HepG2 (cell line): ENCODE measurements at regions not wholly inside any gene's neighbourhood (a gene's known extent, or its start where the extent isn't known, plus 50 kb on each side); places are given as distances from the start of the nearest gene placed in this dataset.

ENCODE experiments used
- ATAC-seq: fragments of 200-7000 bp; cut with Tn5 transposase; 3 replicates; pipeline ENCODE4 v1.9.1; 2020; ENCODE audit warnings: mild to moderate bottlenecking, moderate library complexity
- BruUV-seq: library from RNA; stranded (reverse); fragments of 400-500 nt; replicated peaks from 2 replicates; lab custom pipeline; 2021; lab: Mats Ljungman, UMichigan
- CTCF ChIA-PET: fragments of 300-600 bp; formaldehyde crosslinking; extraction: SDS; loops from one replicate; lab custom pipeline; 2021; ENCODE audit warnings: low total read pairs, inconsistent platforms, low intra/inter-chr PET ratio; lab: Yijun Ruan, JAX
- POLR2A ChIA-PET: fragments of 350-600 bp; sonication (Branson Sonifier 250); formaldehyde crosslinking; loops from one replicate; lab custom pipeline; 2020; ENCODE audit warnings: antibody characterized with exemption, inconsistent platforms; lab: Yijun Ruan, JAX
- DNase-seq: peaks from one replicate; pipeline ENCODE4 v3.0.0-alpha.2; 2015; ENCODE audit warnings: low spot score
- FAIRE-seq: peaks from 3 replicates; lab custom pipeline; 2011; peaks lifted over from hg19 to GRCh38; lab: Jason Lieb, UNC
- H2AFZ ChIP-seq: one replicate; pipeline ENCODE4 v1.6.1; 2011; ENCODE audit warnings: low read length, inconsistent platforms
- H3K27ac ChIP-seq: fragments of 300-600 bp; 3 replicates; pipeline ENCODE4 v1.8.0; 2011; ENCODE audit warnings: mixed run types, mild to moderate bottlenecking, mixed read lengths, low read length, inconsistent platforms; ENCODE audit not compliant: insufficient read depth; ENCODE audit errors: extremely low read length
- H3K27me3 ChIP-seq, 2 experiments: fragments of 200-600 bp in 1 of 2; 2 replicates in 1 of 2; 3 replicates in 1 of 2; pipeline versions ENCODE4 v1.6.0 to v1.8.0; 2011; ENCODE audit warnings: low read length in 2 of 2, mild to moderate bottlenecking in 2 of 2, moderate library complexity in 2 of 2, inconsistent platforms in 1 of 2; ENCODE audit not compliant: insufficient read depth in 2 of 2, control insufficient read depth in 1 of 2
- H3K36me3 ChIP-seq, 2 experiments: fragments of 200-600 bp in 1 of 2; replicated peaks in 1 of 2; 2 replicates in 1 of 2; 3 replicates in 1 of 2; pipeline versions ENCODE4 v1.5.1 to v1.8.0; 2011; ENCODE audit warnings: low read length in 2 of 2, inconsistent platforms in 1 of 2; ENCODE audit not compliant: insufficient read depth in 2 of 2, control insufficient read depth in 1 of 2
- H3K4me1 ChIP-seq: 2 replicates; pipeline ENCODE4 v1.5.1; 2012; ENCODE audit warnings: low read length, inconsistent platforms; ENCODE audit not compliant: insufficient read depth
- H3K4me2 ChIP-seq: 2 replicates; pipeline ENCODE4 v1.6.0; 2011; ENCODE audit warnings: low read depth, low read length, inconsistent platforms
- H3K4me3 ChIP-seq, 3 experiments: fragments of 200-600 bp in 1 of 3; sonication (generic), shearing (Covaris generic) in 1 of 3; replicated peaks in 1 of 3; 2 replicates each; pipeline ENCODE4 v1.5.1; 2011 to 2016; ENCODE audit warnings: low read length in 3 of 3, inconsistent platforms in 2 of 3, low read depth in 2 of 3, mild to moderate bottlenecking in 2 of 3, control low read depth in 1 of 3, mixed read lengths in 1 of 3; ENCODE audit not compliant: insufficient read depth in 1 of 3
- H3K79me2 ChIP-seq: one replicate; pipeline ENCODE4 v1.6.1; 2011; ENCODE audit warnings: low read length, inconsistent platforms; ENCODE audit not compliant: insufficient read depth
- H3K9ac ChIP-seq: 2 replicates; pipeline ENCODE4 v1.6.0; 2011; ENCODE audit warnings: mild to moderate bottlenecking, low read depth, low read length, inconsistent platforms; ENCODE audit not compliant: insufficient read depth
- H3K9me3 ChIP-seq: 2 replicates; pipeline ENCODE4 v1.5.1; 2012; ENCODE audit warnings: mild to moderate bottlenecking, low read length
- H4K20me1 ChIP-seq: 2 replicates; pipeline ENCODE4 v1.6.0; 2011; ENCODE audit warnings: inconsistent platforms, mild to moderate bottlenecking, low read length, moderate library complexity; ENCODE audit not compliant: insufficient read depth
- CHD2 ChIP-seq: IDR thresholded peaks from 2 replicates; pipeline ENCODE4 v1.6.1; 2011; ENCODE audit warnings: low read depth, low read length, improper control_type of control experiment
- CHD4 ChIP-seq: fragments of 200-600 bp; sonication (generic); IDR thresholded peaks from 2 replicates; pipeline ENCODE4 v1.7.0; 2017; ENCODE audit warnings: mild to moderate bottlenecking, low read length, borderline replicate concordance
- CTCF ChIP-seq: sonication (generic); formaldehyde crosslinking; IDR thresholded peaks from 2 replicates; pipeline ENCODE4 v1.5.0; 2020; ENCODE audit warnings: mild to moderate bottlenecking, missing genetic modification reagents, moderate library complexity
- EED ChIP-seq: sonication (generic); formaldehyde crosslinking; IDR thresholded peaks from 2 replicates; pipeline ENCODE4 v1.5.0; 2020; ENCODE audit warnings: mild to moderate bottlenecking, missing genetic modification reagents
- FLYWCH1 ChIP-seq: sonication (generic); formaldehyde crosslinking; IDR thresholded peaks from 2 replicates; pipeline ENCODE4 v1.8.1; 2023; ENCODE audit warnings: mild to moderate bottlenecking, missing genetic modification reagents
- HNF4G ChIP-seq, 2 experiments: sonication (generic) in 1 of 2; formaldehyde crosslinking in 1 of 2; IDR thresholded peaks; 2 replicates each; pipeline versions ENCODE4 v1.4.0 to v1.6.1; 2011 to 2020; ENCODE audit warnings: borderline replicate concordance in 2 of 2, low read depth in 2 of 2, mild to moderate bottlenecking in 2 of 2, low read length in 1 of 2, missing genetic modification reagents in 1 of 2, moderate library complexity in 1 of 2
- LRRFIP1 ChIP-seq: sonication (generic); formaldehyde crosslinking; conservative IDR thresholded peaks from 2 replicates; pipeline ENCODE4 v1.4.0; 2020; ENCODE audit warnings: missing genetic modification reagents
- MEIS2 ChIP-seq: sonication (generic); formaldehyde crosslinking; IDR thresholded peaks from 2 replicates; pipeline ENCODE4 v1.9.0; 2021; ENCODE audit warnings: mild to moderate bottlenecking, missing genetic modification reagents
- MTA3 ChIP-seq: sonication (generic); formaldehyde crosslinking; IDR thresholded peaks from 2 replicates; pipeline ENCODE4 v1.4.0; 2020; ENCODE audit warnings: missing genetic modification reagents
- PBX3 ChIP-seq: sonication (generic); formaldehyde crosslinking; IDR thresholded peaks from 2 replicates; pipeline ENCODE4 v1.8.1; 2023; ENCODE audit warnings: missing genetic modification reagents, inconsistent platforms, borderline replicate concordance
- RXRA ChIP-seq: sonication (generic); formaldehyde crosslinking; IDR thresholded peaks from 2 replicates; pipeline ENCODE4 v1.5.1; 2020; ENCODE audit warnings: missing genetic modification reagents
- SRY ChIP-seq: sonication (generic); formaldehyde crosslinking; IDR thresholded peaks from 2 replicates; pipeline ENCODE4 v1.8.0; 2022; ENCODE audit warnings: mild to moderate bottlenecking, missing genetic modification reagents
- XRCC5 ChIP-seq: fragments of 200-400 bp; formaldehyde crosslinking; optimal IDR thresholded peaks from 2 replicates; pipeline ENCODE3; 2017; ENCODE audit warnings: mild to moderate bottlenecking, low read length
- ZFP91 ChIP-seq: sonication (generic); formaldehyde crosslinking; IDR thresholded peaks from 2 replicates; pipeline ENCODE4 v1.9.0; 2022; ENCODE audit warnings: missing genetic modification reagents, mild to moderate bottlenecking, borderline replicate concordance
- ZMYM3 ChIP-seq: sonication (generic); formaldehyde crosslinking; IDR thresholded peaks from 2 replicates; pipeline ENCODE4 v1.5.1; 2020; ENCODE audit warnings: mild to moderate bottlenecking, missing genetic modification reagents
- ZUFSP ChIP-seq: sonication (generic); formaldehyde crosslinking; IDR thresholded peaks from 2 replicates; pipeline ENCODE4 v1.9.0; 2021; ENCODE audit warnings: missing genetic modification reagents, mild to moderate bottlenecking, borderline replicate concordance
- WGBS: methylation state at CpG from one replicate; pipeline ENCODE4 v1.1.6; 2017; ENCODE audit warnings: low lambda C conversion rate; 5-methylcytosine and 5-hydroxymethylcytosine counted together
- in situ Hi-C: cut with HindIII; loops from 2 replicates; pipeline ENCODE4 v1.10.0; 2017; ENCODE audit warnings: low pct_unique_long_range_greater_than_20kb; ENCODE audit not compliant: extremely low pct_ligation_motif_present
- intact Hi-C: fragments of 100-400 bp; cut with micrococcal nuclease; formaldehyde crosslinking; loops from one replicate; pipeline ENCODE4 v1.10.0; 2022; ENCODE audit not compliant: unreplicated experiment

- Histone ChIP-seq H2AFZ (no peak overlapping the region), H3K27me3 (no peaks in the 10 kb centered on the region), H4K20me1 (no peaks in the 10 kb centered on the region), H3K4me2 (no peak overlapping the region), H3K9me3 (peaks cover 72% of the 10 kb centered on the region), H3K27ac (no peak overlapping the region), H3K9ac (no peak overlapping the region), H3K79me2 (no peaks in the 10 kb centered on the region), H3K36me3 (no peaks in the 10 kb centered on the region), H3K4me3 (no peak overlapping the region), H3K4me1 (no peaks in the 10 kb centered on the region)
- in situ Hi-C loops (no loop called here), intact Hi-C loops (loop anchor here (5.0 kb wide), 1 partner anchor 1658 kb away; no protein-coding TSS in a partner anchor)
- BruUV-seq, result no TSS peak
- 0% methylated on average over 2 of the region's 2 CpGs for WGBS
- CTCF ChIA-PET, result no interaction called here
- FAIRE-seq (no peak), ATAC-seq (no peak), DNase-seq (no peak)
- POLR2A ChIA-PET, result no interaction called here
- TF ChIP-seq CTCF (CRISPR knock-in tag) (no peak), ZUFSP (no peak), EED (CRISPR knock-in tag) (no peak), HNF4G (IDR thresholded peaks at IDR 0.05; ENCODE audit: borderline replicate concordance, low read depth, low read length) (no peak), HNF4G (CRISPR knock-in tag; IDR thresholded peaks at IDR 0.05; ENCODE audit: borderline replicate concordance, low read depth) (no peak), XRCC5 (no peak), FLYWCH1 (no peak), ZMYM3 (CRISPR knock-in tag) (no peak), LRRFIP1 (CRISPR knock-in tag) (no peak), MTA3 (no peak), CHD4 (no peak), MEIS2 (CRISPR knock-in tag) (no peak), PBX3 (no peak), SRY (CRISPR knock-in tag) (no peak), ZFP91 (CRISPR knock-in tag) (no peak), CHD2 (no peak), RXRA (CRISPR knock-in tag) (no peak)
These were observed 1349.6 kb upstream of the FLRT2 start for GRCh38 chr14:84180336-84180735.
